GM23338 (cell line): ENCODE measurements at regions not wholly inside any gene's neighbourhood (a gene's known extent, or its start where the extent isn't known, plus 50 kb on each side); places are given as distances from the start of the nearest gene placed in this dataset.

Experiments
- CTCF ChIP-seq, 2 experiments: fragments of 200-600 bp in 1 of 2; sonication (generic) in 1 of 2; conservative IDR thresholded peaks; 2 replicates each; pipeline versions ENCODE4 v1.5.1 to v1.6.1; 2016 to 2017; ENCODE audit warnings: antibody characterized with exemption in 2 of 2, low read depth in 2 of 2, mild to moderate bottlenecking in 2 of 2, moderate library complexity in 1 of 2
- EZH2 ChIP-seq: fragments of 200-600 bp; sonication (generic); IDR thresholded peaks from one replicate; pipeline ENCODE4 v1.8.0; 2017; ENCODE audit warnings: antibody characterized with exemption, mild to moderate bottlenecking, low read depth; ENCODE audit not compliant: unreplicated experiment
- NANOG ChIP-seq: IDR thresholded peaks from 2 replicates; pipeline ENCODE4 v1.6.1; 2016; ENCODE audit warnings: antibody characterized with exemption, borderline replicate concordance
- REST ChIP-seq: IDR thresholded peaks from one replicate; pipeline ENCODE4 v1.6.1; 2018; ENCODE audit warnings: antibody characterized with exemption; ENCODE audit not compliant: unreplicated experiment

GRCh38 chr5:71939452-71940230, 167.6 kb upstream of the MAP1B start:
- TF ChIP-seq REST (no peak), CTCF (conservative IDR thresholded peaks at IDR 0.05; ENCODE audit: low read depth in 2 of 2) (no peak), EZH2 (no peak), NANOG (no peak)
